Esophagus muscularis mucosa (tissue), 3 donors: ENCODE measurements at regions not wholly inside any gene's neighbourhood (a gene's known extent, or its start where the extent isn't known, plus 50 kb on each side); places are given as distances from the start of the nearest gene placed in this dataset.

Source experiments
- POLR2A ChIP-seq: fragments of 450-650 bp; IDR thresholded peaks from one replicate; pipeline ENCODE4 v1.6.1; 2017; ENCODE audit warnings: antibody characterized with exemption, moderate library complexity, mild to moderate bottlenecking, low read depth
- POLR2AphosphoS5 ChIP-seq, 2 donors: sonication (generic); formaldehyde crosslinking; IDR thresholded peaks; one replicate each; pipeline ENCODE4 v1.6.1; 2017; ENCODE audit warnings: antibody characterized with exemption in 2 of 2
- TF ChIP-seq, protein P1 (sequence below), 3 experiments: fragments of 200-600 bp in 2 of 3; fragments of 450-650 bp in 1 of 3; sonication (generic) in 2 of 3; IDR thresholded peaks; one replicate each; pipeline ENCODE4 v1.5.1; 2017 to 2019; ENCODE audit warnings: antibody characterized with exemption in 3 of 3, mild to moderate bottlenecking in 2 of 3, moderate library complexity in 1 of 3

GRCh38 chr2:123043458-123043857 lies 981.6 kb upstream of the CNTNAP5 start:
- TF ChIP-seq POLR2A (no peak), POLR2AphosphoS5 (IDR thresholded peaks at IDR 0.05) (no peak)
- TF ChIP-seq, protein P1, sequence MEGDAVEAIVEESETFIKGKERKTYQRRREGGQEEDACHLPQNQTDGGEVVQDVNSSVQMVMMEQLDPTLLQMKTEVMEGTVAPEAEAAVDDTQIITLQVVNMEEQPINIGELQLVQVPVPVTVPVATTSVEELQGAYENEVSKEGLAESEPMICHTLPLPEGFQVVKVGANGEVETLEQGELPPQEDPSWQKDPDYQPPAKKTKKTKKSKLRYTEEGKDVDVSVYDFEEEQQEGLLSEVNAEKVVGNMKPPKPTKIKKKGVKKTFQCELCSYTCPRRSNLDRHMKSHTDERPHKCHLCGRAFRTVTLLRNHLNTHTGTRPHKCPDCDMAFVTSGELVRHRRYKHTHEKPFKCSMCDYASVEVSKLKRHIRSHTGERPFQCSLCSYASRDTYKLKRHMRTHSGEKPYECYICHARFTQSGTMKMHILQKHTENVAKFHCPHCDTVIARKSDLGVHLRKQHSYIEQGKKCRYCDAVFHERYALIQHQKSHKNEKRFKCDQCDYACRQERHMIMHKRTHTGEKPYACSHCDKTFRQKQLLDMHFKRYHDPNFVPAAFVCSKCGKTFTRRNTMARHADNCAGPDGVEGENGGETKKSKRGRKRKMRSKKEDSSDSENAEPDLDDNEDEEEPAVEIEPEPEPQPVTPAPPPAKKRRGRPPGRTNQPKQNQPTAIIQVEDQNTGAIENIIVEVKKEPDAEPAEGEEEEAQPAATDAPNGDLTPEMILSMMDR (IDR thresholded peaks at IDR 0.05) = no peak
